ENCODE measurements at regions not wholly inside any gene's neighbourhood (a gene's known extent, or its start where the extent isn't known, plus 50 kb on each side); places are given as distances from the start of the nearest gene placed in this dataset.

DNA sequence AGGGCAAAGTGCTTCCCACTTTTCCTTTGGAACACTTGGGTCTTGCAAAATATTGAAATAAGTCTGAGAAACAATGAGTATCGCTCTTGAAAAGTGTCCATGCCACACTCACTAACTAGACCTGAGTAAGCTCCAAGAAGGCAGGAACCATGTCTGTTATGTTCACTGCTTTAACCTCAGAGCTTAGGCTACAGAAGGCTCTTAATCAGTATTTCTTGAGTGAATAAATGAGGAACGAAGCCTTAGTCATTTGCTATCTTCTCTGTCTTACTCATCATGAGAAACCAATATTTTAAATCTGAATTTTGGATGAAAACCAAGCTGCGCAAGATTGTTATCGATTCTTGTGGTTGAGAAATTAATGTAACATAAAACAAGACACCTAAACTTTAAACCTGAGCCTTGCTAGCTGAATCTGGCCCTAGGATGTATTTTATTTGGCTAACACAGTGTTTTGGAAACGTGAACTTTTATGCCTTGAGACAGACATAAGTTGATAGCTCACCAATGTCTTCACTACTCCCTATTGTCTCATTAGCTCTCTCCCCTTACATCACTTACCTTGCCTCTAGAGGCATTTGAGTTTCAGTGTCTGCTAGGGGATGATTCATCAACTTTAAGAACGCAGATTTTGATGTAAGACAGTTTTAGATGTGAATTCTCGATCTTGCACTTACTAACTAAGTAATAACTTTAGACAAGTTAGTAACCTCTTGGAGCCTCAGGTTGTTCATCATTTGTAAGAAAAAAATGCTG lies 392.8 kb upstream of the MEIS1 start:
- Mint-ChIP-seq H3K9me3 (no peaks in the 10 kb centered on the region), H3K36me3 (no peaks in the 10 kb centered on the region), H3K4me1 (peaks cover 6% of the 10 kb centered on the region), H3K27me3 (ENCODE audit: low read depth) (no peaks in the 10 kb centered on the region), H3K27ac (no peak overlapping the region), H3K4me3 (no peak overlapping the region)
- ATAC-seq (no peak), DNase-seq (ENCODE audit: low spot score) (no peak)
- TF ChIP-seq, protein P1, sequence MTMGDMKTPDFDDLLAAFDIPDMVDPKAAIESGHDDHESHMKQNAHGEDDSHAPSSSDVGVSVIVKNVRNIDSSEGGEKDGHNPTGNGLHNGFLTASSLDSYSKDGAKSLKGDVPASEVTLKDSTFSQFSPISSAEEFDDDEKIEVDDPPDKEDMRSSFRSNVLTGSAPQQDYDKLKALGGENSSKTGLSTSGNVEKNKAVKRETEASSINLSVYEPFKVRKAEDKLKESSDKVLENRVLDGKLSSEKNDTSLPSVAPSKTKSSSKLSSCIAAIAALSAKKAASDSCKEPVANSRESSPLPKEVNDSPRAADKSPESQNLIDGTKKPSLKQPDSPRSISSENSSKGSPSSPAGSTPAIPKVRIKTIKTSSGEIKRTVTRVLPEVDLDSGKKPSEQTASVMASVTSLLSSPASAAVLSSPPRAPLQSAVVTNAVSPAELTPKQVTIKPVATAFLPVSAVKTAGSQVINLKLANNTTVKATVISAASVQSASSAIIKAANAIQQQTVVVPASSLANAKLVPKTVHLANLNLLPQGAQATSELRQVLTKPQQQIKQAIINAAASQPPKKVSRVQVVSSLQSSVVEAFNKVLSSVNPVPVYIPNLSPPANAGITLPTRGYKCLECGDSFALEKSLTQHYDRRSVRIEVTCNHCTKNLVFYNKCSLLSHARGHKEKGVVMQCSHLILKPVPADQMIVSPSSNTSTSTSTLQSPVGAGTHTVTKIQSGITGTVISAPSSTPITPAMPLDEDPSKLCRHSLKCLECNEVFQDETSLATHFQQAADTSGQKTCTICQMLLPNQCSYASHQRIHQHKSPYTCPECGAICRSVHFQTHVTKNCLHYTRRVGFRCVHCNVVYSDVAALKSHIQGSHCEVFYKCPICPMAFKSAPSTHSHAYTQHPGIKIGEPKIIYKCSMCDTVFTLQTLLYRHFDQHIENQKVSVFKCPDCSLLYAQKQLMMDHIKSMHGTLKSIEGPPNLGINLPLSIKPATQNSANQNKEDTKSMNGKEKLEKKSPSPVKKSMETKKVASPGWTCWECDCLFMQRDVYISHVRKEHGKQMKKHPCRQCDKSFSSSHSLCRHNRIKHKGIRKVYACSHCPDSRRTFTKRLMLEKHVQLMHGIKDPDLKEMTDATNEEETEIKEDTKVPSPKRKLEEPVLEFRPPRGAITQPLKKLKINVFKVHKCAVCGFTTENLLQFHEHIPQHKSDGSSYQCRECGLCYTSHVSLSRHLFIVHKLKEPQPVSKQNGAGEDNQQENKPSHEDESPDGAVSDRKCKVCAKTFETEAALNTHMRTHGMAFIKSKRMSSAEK (CRISPR knock-in tag; IDR thresholded peaks at IDR 0.05; ENCODE audit: borderline replicate concordance), result no peak
- TF ChIP-seq RELA (CRISPR knock-in tag; IDR thresholded peaks at IDR 0.05; ENCODE audit: borderline replicate concordance), result no peak
- TF ChIP-seq, protein P2, sequence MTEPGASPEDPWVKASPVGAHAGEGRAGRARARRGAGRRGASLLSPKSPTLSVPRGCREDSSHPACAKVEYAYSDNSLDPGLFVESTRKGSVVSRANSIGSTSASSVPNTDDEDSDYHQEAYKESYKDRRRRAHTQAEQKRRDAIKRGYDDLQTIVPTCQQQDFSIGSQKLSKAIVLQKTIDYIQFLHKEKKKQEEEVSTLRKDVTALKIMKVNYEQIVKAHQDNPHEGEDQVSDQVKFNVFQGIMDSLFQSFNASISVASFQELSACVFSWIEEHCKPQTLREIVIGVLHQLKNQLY (CRISPR knock-in tag; IDR thresholded peaks at IDR 0.05), result no peak
- TF ChIP-seq, protein P3, sequence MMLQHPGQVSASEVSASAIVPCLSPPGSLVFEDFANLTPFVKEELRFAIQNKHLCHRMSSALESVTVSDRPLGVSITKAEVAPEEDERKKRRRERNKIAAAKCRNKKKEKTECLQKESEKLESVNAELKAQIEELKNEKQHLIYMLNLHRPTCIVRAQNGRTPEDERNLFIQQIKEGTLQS (CRISPR knock-in tag; conservative IDR thresholded peaks at IDR 0.05), result no peak
- no peak for TF ChIP-seq FOXP1 (CRISPR knock-in tag; IDR thresholded peaks at IDR 0.05; ENCODE audit: borderline replicate concordance)
- TF ChIP-seq, protein P4, sequence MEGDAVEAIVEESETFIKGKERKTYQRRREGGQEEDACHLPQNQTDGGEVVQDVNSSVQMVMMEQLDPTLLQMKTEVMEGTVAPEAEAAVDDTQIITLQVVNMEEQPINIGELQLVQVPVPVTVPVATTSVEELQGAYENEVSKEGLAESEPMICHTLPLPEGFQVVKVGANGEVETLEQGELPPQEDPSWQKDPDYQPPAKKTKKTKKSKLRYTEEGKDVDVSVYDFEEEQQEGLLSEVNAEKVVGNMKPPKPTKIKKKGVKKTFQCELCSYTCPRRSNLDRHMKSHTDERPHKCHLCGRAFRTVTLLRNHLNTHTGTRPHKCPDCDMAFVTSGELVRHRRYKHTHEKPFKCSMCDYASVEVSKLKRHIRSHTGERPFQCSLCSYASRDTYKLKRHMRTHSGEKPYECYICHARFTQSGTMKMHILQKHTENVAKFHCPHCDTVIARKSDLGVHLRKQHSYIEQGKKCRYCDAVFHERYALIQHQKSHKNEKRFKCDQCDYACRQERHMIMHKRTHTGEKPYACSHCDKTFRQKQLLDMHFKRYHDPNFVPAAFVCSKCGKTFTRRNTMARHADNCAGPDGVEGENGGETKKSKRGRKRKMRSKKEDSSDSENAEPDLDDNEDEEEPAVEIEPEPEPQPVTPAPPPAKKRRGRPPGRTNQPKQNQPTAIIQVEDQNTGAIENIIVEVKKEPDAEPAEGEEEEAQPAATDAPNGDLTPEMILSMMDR (IDR thresholded peaks at IDR 0.05), result no peak
- TF ChIP-seq ERG (CRISPR knock-in tag; IDR thresholded peaks at IDR 0.05), result no peak
- TF ChIP-seq TCF7 (CRISPR knock-in tag; IDR thresholded peaks at IDR 0.05; ENCODE audit: low read depth), result no peak
- TF ChIP-seq ZNF317 (CRISPR knock-in tag; IDR thresholded peaks at IDR 0.05; ENCODE audit: borderline replicate concordance, low read depth), result no peak
- no peak for TF ChIP-seq ZNF396 (CRISPR knock-in tag; IDR thresholded peaks at IDR 0.05; ENCODE audit: borderline replicate concordance)
- TF ChIP-seq ZNF138 (CRISPR knock-in tag; conservative IDR thresholded peaks at IDR 0.05), result no peak
- no peak for TF ChIP-seq E2F4 (CRISPR knock-in tag; IDR thresholded peaks at IDR 0.05; ENCODE audit: borderline replicate concordance, low read depth)
- POLR2A ChIA-PET, result no interaction called here
- CTCF ChIA-PET, result no interaction called here

- no peak for ATAC-seq
- no peaks in the 10 kb centered on the region for H3K9me3 Mint-ChIP-seq
- DNase-seq (ENCODE audit: low spot score), result no peak
- no peak overlapping the region for H3K4me3 Mint-ChIP-seq
- ChIA-PET CTCF (interaction anchor here (1.0 kb wide), 1 partner anchor 118 kb away, joined by 3 read pairs; no protein-coding TSS in a partner anchor), POLR2A (no interaction called here)
- no peaks in the 10 kb centered on the region for H3K36me3 Mint-ChIP-seq
- peaks cover 6% of the 10 kb centered on the region for H3K4me1 Mint-ChIP-seq
- no peak overlapping the region for H3K27ac Mint-ChIP-seq
- H3K27me3 Mint-ChIP-seq (ENCODE audit: low read depth), result no peaks in the 10 kb centered on the region
- TF ChIP-seq, protein P5, sequence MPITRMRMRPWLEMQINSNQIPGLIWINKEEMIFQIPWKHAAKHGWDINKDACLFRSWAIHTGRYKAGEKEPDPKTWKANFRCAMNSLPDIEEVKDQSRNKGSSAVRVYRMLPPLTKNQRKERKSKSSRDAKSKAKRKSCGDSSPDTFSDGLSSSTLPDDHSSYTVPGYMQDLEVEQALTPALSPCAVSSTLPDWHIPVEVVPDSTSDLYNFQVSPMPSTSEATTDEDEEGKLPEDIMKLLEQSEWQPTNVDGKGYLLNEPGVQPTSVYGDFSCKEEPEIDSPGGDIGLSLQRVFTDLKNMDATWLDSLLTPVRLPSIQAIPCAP (CRISPR knock-in tag; IDR thresholded peaks at IDR 0.05), result no peak
- TF ChIP-seq, protein P6, sequence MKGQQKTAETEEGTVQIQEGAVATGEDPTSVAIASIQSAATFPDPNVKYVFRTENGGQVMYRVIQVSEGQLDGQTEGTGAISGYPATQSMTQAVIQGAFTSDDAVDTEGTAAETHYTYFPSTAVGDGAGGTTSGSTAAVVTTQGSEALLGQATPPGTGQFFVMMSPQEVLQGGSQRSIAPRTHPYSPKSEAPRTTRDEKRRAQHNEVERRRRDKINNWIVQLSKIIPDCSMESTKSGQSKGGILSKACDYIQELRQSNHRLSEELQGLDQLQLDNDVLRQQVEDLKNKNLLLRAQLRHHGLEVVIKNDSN (CRISPR knock-in tag; IDR thresholded peaks at IDR 0.05), result no peak
- TF ChIP-seq USF2 (CRISPR knock-in tag; IDR thresholded peaks at IDR 0.05), result no peak
- TF ChIP-seq SP1 (CRISPR knock-in tag; conservative IDR thresholded peaks at IDR 0.05), result no peak
- TF ChIP-seq ZNF232 (CRISPR knock-in tag; IDR thresholded peaks at IDR 0.05), result no peak
- no peak for TF ChIP-seq ZNF423 (CRISPR knock-in tag; IDR thresholded peaks at IDR 0.05)
- TF ChIP-seq JAZF1 (CRISPR knock-in tag; IDR thresholded peaks at IDR 0.05), result no peak
These were observed 398.0 kb upstream of the MEIS1 start for GRCh38 chr2:66036948-66037347.

All from WTC11 (cell line).